OCI-LY3 (cell line): ENCODE measurements at regions not wholly inside any gene's neighbourhood (a gene's known extent, or its start where the extent isn't known, plus 50 kb on each side); places are given as distances from the start of the nearest gene placed in this dataset.

Experiments used
- H2AFZ ChIP-seq: fragments of 200-600, 300-600 bp; shearing (Covaris generic); 2 replicates; pipeline ENCODE4 v1.6.0; 2014; ENCODE audit warnings: antibody characterized with exemption, low read depth, low read length
- H3K27ac ChIP-seq: fragments of 200-600, 300-600 bp; sonication (generic); 2 replicates; pipeline ENCODE4 v1.5.1; 2014; ENCODE audit warnings: mild to moderate bottlenecking, low read length, moderate library complexity, mixed read lengths
- H3K27me3 ChIP-seq: fragments of 200-600, 300-600 bp; sonication (generic); 2 replicates; pipeline ENCODE4 v1.6.1; 2014; ENCODE audit warnings: low read depth, low read length, mixed read lengths
- H3K36me3 ChIP-seq: fragments of 200-600, 300-600 bp; sonication (generic); replicated peaks from 2 replicates; pipeline ENCODE3; 2014; ENCODE audit warnings: low read depth, low read length, mixed read lengths
- H3K4me1 ChIP-seq: fragments of 300-600, 200-600 bp; sonication (generic); 2 replicates; pipeline ENCODE4 v1.6.1; 2014; ENCODE audit warnings: low read length, mixed read lengths
- H3K4me2 ChIP-seq: fragments of 200-600, 300-600 bp; sonication (generic); 2 replicates; pipeline ENCODE4 v1.6.1; 2014; ENCODE audit warnings: low read length, mixed read lengths
- H3K4me3 ChIP-seq: fragments of 300-600, 200-600 bp; sonication (generic); 2 replicates; pipeline ENCODE4 v1.5.1; 2014; ENCODE audit warnings: antibody characterized with exemption, mild to moderate bottlenecking, low read length, moderate library complexity
- H3K79me2 ChIP-seq: fragments of 300-600, 200-600 bp; shearing (Covaris generic); 2 replicates; pipeline ENCODE4 v1.6.1; 2014; ENCODE audit warnings: mild to moderate bottlenecking, low read length, mixed read lengths
- H3K9ac ChIP-seq: fragments of 300-600, 200-600 bp; shearing (Covaris generic); 2 replicates; pipeline ENCODE4 v1.6.0; 2014; ENCODE audit warnings: mild to moderate bottlenecking, low read length, moderate library complexity
- H3K9me3 ChIP-seq: fragments of 200-600, 300-600 bp; shearing (Covaris generic); 2 replicates; pipeline ENCODE4 v1.6.1; 2014; ENCODE audit warnings: low read length, mixed read lengths; ENCODE audit not compliant: insufficient read depth
- H4K20me1 ChIP-seq: fragments of 200-600, 300-600 bp; sonication (generic); 2 replicates; pipeline ENCODE4 v1.6.1; 2016; ENCODE audit warnings: low read length, mixed read lengths; ENCODE audit not compliant: insufficient read depth
- EZH2phosphoT487 ChIP-seq: fragments of 200-600 bp; shearing (Covaris generic); IDR thresholded peaks from 2 replicates; pipeline ENCODE4 v1.6.1; 2018; ENCODE audit warnings: antibody characterized with exemption, mixed run types, low read depth
- TF ChIP-seq, protein P1 (sequence below): fragments of 200-600, 300-600 bp; sonication (generic); IDR thresholded peaks from 2 replicates; pipeline ENCODE4 v1.5.1; 2014; ENCODE audit warnings: antibody characterized with exemption, low read length, low read depth

DNA sequence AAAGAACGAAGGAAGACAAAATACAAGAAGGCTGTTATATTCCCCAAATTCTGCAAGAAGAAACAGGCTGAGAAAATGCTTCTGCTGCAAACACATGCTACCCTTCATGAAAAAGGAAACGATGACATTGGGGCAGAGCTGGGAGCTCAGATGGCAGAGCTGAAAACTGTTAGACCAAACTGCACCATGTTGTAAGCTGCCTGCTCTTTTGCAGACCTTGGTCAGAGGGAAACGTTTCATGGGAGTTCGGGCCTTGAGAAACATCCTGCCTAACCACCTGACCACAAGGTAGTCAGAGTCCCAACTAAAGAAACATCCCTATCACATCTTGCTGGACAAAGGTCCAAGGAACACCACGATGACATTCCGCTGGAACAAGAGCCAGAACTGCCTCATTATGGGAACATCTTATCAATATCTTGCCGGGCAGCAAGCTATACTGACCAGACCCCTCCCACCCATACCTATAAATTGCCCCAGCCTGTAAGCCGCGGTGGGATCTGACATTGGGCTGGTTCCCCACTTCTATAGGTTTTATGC lies 110.7 kb upstream of the CTSC start:
- Histone ChIP-seq H3K4me2 (peak overlapping the region; percentile 36), H3K79me2 (no peaks in the 10 kb centered on the region), H3K27me3 (no peaks in the 10 kb centered on the region), H3K27ac (peak overlapping the region; percentile 43), H3K9me3 (peaks cover 5% of the 10 kb centered on the region; the same call in 1 of the 2 replicates), H3K4me3 (peak overlapping the region; percentile 2; the same call in 1 of the 2 replicates), H3K9ac (peak overlapping the region; percentile 25; the same call in 1 of the 2 replicates), H3K36me3 (peaks cover 12% of the 10 kb centered on the region), H3K4me1 (peaks cover 72% of the 10 kb centered on the region), H4K20me1 (no peaks in the 10 kb centered on the region), H2AFZ (no peak overlapping the region)
- no peak for TF ChIP-seq EZH2phosphoT487
- TF ChIP-seq, protein P1, sequence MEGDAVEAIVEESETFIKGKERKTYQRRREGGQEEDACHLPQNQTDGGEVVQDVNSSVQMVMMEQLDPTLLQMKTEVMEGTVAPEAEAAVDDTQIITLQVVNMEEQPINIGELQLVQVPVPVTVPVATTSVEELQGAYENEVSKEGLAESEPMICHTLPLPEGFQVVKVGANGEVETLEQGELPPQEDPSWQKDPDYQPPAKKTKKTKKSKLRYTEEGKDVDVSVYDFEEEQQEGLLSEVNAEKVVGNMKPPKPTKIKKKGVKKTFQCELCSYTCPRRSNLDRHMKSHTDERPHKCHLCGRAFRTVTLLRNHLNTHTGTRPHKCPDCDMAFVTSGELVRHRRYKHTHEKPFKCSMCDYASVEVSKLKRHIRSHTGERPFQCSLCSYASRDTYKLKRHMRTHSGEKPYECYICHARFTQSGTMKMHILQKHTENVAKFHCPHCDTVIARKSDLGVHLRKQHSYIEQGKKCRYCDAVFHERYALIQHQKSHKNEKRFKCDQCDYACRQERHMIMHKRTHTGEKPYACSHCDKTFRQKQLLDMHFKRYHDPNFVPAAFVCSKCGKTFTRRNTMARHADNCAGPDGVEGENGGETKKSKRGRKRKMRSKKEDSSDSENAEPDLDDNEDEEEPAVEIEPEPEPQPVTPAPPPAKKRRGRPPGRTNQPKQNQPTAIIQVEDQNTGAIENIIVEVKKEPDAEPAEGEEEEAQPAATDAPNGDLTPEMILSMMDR, result no peak

DNA sequence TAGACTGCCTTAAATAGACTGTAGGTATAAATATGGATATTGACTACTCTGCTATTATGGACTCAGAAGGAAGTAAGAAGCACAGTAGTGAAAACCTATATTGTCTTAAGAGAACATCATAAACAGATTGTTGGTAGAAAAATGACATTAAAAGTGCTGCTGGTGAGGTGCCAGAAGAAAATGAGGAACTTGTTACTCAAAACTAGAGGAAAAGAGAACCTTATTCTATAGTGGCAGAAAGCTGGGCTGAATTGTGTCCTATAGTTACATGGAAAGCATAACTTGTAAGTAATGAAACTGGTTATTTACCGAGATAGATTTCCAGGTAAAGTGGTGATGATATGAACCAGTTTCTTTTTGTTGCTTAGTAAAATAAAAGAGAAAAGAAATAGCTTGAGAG lies 109.7 kb upstream of the CTSC start:
- TF ChIP-seq, protein P1, result no peak
- TF ChIP-seq EZH2phosphoT487, result no peak
- Histone ChIP-seq H3K4me2 (peak overlapping the region; percentile 36), H3K27ac (peak overlapping the region; percentile 43), H4K20me1 (no peaks in the 10 kb centered on the region), H3K79me2 (no peaks in the 10 kb centered on the region), H3K9ac (peak overlapping the region; percentile 25; the same call in 1 of the 2 replicates), H3K4me3 (peak overlapping the region; percentile 2), H2AFZ (no peak overlapping the region), H3K36me3 (peaks cover 12% of the 10 kb centered on the region), H3K9me3 (peaks cover 5% of the 10 kb centered on the region; the same call in 1 of the 2 replicates), H3K27me3 (no peaks in the 10 kb centered on the region), H3K4me1 (peaks cover 72% of the 10 kb centered on the region)

DNA sequence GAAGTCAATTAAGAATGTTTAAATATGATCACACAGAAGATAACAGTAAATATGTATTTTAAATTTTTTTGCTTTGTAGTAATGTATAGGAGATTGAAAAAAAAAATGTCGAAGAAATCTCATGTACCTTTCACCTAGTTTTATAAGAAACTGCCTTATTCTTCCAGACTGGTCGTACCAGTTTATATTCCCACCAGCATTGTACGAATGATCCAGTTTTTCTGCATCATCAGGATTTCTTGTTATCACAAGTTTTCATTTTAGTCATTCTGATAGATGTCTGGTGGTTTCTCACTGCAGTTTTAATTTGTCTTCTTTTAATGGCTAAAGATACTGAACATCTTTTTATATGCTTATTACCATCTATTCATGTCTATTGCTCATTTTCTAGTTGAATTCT lies 101.8 kb upstream of the CTSC start:
- H3K9ac ChIP-seq, result no peak overlapping the region
- H3K4me1 ChIP-seq, result peaks cover 56% of the 10 kb centered on the region
- no peak overlapping the region for H2AFZ ChIP-seq
- TF ChIP-seq, protein P1, result no peak
- TF ChIP-seq EZH2phosphoT487, result no peak
- no peaks in the 10 kb centered on the region for H3K79me2 ChIP-seq
- H3K27ac ChIP-seq, result no peak overlapping the region
- no peaks in the 10 kb centered on the region for H3K27me3 ChIP-seq
- peaks cover 11% of the 10 kb centered on the region for H3K36me3 ChIP-seq
- peaks cover 11% of the 10 kb centered on the region; the same call in 1 of the 2 replicates for H3K9me3 ChIP-seq
- no peak overlapping the region for H3K4me3 ChIP-seq
- H3K4me2 ChIP-seq, result no peak overlapping the region
- H4K20me1 ChIP-seq, result no peaks in the 10 kb centered on the region

DNA sequence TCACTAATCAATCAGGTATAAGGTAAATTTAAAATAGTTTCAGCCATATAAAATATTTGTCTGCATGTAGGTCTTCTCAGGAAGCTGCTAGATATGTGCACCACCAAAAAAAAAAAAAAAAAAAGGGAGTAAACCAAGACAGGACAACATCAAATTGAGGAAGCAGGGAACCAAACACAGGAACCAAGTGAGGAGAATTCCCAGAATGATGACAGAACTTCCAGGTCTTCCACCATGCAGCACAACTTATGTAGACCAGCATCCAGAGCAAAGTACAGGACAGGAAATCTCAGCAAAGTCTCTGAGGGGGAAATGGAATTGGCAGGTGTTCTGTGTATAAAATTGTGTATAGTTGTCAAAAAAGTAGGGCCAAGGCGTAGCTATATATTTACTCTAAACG lies 101.2 kb upstream of the CTSC start:
- Histone ChIP-seq H3K36me3 (peaks cover 11% of the 10 kb centered on the region), H3K9ac (no peak overlapping the region), H3K79me2 (peaks cover 4% of the 10 kb centered on the region)

More for the DNA sequence above, 101.2 kb upstream of the CTSC start:
- Histone ChIP-seq H3K27me3 (no peaks in the 10 kb centered on the region), H3K4me2 (no peak overlapping the region), H3K27ac (no peak overlapping the region), H2AFZ (no peak overlapping the region), H3K4me3 (no peak overlapping the region), H3K9me3 (peaks cover 11% of the 10 kb centered on the region; the same call in 1 of the 2 replicates), H3K4me1 (peaks cover 57% of the 10 kb centered on the region), H4K20me1 (no peaks in the 10 kb centered on the region)
- TF ChIP-seq, protein P1, result no peak
